DMS53 (cell line): ENCODE measurements at regions not wholly inside any gene's neighbourhood (a gene's known extent, or its start where the extent isn't known, plus 50 kb on each side); places are given as distances from the start of the nearest gene placed in this dataset.
A peak's percentile ranks its signal among the peaks of the same experiment; 100 is the strongest.
"Not testable (repeated sequence)": the region's sequence is repeated elsewhere in the genome, so short reads cannot be mapped to it uniquely, and the experiment has no call there.

Experiments used
- DNase-seq: peaks from one replicate; lab custom pipeline; 2025; lab: John Stamatoyannopoulos, UW

DNA sequence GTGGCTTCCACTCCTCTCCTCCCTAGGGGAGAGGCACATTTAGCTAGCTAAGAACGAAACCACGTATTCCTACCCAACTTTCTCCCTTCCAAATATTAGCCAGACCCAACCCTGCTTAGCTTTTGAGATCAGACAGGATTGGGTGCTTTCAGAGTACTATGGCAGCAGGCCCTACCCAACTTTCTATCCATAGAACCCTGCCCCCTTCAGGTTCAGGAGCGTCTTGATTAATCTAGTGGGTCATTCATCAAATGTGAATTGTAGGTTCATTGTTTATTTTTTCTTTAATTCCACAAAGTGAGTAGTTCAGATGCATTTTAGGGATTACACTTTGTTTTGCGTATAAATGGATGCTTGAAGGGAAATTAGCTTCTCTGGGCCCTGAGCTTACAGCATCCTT, 188.3 kb downstream of the MIB1 start:
- no peak for DNase-seq

DNA sequence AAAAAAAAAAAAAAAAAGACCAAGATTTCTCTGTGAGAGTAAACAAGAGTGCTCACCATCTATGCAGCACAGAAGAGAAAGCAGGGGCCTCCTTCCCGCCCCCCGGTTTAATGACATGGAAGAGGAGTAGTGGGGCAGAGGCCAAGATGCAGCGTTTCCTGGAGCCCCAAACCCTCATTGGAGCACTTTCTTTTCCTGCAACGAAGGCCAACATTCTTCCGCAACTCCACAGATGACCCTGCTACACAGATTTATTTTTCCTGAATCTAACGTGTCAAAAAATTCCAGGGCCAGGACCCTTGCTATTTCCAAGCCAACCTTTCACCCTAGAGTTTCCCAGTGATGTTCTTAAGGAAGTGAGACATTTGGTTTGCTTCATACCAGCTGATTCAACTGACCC, 189.6 kb downstream of the MIB1 start:
- no peak for DNase-seq

DNA sequence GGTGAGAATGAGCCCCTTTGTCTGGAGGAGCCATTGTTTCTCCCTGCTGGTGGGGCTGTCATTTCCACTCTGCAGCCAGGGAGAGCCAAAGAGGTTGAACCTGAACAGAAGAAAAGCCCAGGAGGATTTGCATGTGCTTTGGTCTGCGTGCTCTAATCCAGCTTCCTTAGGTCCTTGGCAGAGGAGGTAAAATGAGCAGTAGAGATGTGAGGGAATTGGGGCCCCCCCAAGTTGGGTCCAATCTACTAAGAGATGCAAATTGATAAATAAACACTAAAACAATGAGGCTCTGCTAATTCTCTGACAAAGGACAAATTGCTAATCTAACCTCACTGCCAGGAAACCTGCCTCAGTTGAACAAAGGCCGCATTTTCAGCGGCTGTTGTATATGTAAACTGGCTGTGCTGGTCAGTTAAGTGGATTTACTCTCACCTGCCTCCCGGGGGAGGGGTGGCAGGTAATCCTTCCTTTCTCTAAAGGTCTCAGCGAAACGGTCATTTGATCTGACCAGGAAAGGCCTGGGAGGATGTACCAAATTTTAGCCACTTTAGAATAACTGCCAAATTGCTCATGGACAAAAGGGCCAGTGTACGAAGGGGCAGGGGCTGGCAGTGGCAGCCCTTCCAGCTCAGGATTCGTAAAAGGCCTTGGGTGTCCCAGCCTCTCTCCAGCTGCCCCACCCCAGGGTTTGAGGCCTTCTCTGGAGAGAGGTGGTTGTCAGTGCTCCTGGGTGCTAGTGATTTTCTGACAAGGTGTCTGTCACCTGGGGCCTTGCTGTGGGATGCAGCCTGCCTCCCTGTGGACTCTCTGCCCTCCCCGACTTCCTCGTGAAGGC, 193.6 kb downstream of the MIB1 start:
- DNase-seq: no peak

DNA sequence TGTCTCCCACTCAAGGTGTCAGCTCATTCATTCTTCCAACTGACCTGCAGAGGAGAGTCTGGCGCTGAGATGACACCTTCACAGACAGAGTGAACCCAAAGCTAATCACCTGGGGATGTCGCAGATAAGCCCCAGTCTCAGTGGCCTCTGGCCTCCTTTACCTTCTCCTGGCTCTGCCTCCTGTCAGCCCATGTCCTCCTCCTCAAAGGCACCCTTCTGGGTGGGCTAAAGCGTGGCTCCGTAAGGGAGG, 194.1 kb downstream of the MIB1 start:
- DNase-seq: no peak

DNA sequence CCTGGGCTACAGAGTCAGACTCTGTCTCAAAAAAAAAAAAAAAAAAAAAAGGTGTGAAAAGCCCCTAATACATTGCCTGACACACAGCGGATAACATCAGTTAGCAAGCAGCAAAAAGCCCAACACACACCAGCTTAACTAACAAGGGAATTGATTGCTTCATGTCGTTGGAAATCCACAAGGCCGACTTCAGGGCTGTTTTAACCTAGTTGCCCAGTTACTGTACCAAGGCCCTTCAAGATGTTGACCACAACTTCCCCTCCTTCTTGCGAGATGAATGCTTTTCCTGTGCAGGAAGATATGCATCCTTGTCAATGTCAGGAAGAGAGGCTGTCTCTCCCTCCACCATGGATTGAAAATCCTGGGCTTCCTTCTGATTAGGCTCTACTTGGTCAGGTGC, 202.9 kb downstream of the MIB1 start:
- DNase-seq: no peak

DNA sequence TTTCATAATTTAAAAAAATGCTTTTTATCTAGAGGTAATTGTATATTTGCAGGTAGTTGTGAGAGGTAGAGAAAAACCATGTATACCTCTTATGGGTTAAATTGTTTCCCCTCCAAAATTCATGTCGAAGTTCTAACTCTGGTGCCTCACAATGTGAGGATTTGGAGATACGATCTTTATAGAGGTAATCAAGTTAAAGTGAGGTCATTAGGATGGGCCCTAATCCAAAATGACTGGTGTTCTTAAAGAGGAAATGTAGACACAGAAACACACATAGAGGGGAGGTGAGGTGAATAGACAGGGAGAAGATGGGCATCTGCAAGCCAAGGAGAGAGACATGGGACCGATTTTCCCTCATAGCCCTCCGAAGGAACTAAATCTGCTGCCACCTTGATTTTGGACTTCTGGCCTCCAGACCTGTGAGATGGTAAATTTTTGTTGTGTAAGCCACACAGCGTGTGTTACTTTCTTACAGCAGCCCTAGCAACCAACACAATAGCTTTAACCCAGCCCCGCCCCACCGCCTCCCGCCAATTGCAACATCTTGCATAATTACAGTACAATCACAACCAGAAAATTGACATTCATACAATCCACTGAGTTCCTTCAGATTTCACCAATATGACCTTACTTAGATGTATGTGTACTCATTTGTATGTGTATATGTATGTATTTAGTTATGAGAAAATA, 208.9 kb downstream of the MIB1 start:
- DNase-seq: no peak

DNA sequence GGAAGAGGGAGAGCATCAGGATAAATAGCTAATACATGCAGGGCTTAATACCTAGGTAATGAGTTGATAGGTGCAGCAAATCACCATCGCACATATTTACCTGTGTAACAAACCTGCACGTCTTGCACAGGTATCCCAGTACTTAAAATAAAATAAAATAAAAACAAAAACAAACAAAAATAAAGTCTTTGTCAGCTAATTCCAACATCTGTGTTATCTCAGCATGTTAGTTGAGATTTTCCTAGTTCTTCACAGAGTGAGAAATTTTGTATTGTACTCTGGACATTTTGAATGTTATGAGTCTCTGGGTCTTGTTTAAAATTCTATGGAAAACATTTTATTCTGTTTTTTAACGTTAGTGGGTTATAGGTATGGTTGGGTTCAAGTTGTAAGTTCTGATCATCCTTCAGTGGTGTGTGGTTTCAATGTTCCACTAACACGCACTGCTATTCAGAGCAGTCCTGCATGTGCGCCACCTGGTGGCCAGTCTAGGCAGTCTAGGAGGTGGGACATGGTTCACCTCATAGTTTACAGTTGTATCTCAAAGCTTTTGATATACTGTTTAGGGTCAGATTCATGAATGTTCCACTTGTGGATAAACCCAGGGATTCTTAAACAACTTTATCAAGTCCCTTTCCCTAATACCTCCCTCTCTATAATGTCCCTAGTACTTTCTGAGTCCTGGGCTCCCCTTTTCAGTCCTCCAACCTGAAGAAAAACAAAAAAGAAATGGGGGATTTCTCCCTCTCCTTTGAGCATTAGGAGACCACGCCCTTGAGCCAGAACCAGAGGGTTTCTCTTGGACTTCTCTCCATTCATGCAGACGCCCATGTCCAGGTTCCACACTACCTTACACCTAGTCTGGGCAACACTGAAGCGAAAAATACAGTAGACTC, 213.4 kb upstream of the GATA6 start:
- peak; percentile 76 for DNase-seq

DNA sequence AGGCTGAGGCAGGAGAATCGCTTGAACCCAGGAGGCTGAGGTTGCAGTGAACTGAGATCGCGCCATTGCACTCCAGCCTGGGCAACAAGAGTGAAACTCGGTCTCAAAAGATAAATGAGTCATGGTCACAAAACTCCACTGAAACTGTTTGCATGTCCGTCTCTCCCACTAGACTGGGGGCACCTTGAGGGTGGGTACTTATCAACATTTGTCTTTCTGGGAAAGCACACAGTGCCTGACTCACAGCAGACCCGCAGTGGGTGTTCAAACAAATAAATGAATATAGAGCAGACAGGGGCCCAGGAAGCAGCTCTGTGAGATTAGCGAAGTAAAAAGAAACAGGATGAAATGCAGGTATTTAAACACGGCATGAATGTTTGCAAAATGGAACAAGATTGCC, 211.1 kb upstream of the GATA6 start:
- no peak for DNase-seq

DNA sequence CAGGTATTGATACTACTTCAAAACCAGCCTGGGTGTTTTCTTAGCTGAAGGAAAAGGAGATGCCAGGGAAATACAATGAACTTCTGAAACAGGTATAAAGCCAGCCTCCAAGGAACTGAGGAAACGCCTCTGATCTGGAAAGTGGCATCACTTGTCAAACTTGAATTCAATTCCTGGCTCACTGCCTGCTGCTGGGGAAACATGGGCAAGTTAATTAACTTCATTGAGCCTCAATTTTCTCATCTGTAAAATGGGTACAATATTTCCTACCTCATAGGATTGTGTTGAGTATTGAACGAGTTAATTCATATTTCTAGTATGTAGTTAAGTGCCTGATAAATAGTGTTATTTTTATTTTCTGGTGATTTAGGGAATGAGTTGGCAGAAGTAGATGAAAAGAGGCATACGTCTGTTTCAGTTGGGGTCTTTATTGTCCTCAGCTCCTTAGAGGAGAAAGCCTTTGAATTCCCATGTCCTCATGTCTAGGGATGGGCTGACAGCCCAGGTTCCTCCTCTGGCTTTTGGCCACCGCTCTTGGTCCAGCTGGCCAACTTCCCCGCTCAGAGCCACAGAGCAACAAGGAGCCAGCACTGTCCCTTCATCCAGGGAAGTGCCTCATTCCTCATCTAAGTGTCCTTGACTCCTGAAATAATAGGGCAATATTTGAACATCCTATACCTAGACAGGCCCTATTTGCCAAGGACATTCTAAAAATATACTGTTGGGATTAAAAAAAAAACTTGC, 210.5 kb upstream of the GATA6 start:
- no peak for DNase-seq

DNA sequence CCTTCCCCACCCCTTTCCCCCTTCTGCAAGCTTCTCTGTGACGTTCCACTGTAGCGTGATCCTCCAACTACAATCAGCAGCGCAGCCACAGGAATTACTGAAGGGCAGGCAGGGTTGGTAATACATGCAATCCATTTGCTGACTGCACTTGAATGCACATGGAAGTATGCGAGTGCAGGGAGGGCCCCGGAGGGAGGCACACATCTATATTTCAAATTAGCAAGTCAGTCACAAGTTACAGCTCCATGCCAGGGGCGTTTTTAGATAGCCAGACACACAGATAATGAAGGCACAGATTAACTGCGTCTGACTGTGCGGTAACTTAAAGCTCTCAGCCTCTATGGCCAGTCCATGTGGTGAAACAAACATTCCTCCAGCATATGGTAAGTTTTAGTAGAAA, 209.2 kb upstream of the GATA6 start:
- no peak for DNase-seq

DNA sequence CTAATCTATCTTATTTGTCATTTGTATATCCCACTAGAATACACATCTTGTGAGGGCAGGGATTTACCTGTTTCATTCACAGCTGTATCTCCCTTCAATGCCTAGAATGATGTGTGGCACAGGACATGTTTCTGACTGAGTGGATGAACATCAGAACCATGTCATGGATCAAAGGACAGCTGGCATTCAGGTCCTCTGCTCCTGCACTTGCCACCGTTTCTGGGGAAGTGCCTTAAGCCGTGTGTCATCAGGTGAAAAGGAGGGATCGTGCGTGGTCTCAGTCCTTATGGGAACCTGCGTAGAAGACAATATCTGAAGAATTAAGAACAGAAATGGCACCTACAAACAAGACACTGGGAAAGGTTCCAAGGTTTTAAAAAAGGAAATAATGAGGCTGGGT, 206.1 kb upstream of the GATA6 start:
- no peak for DNase-seq

DNA sequence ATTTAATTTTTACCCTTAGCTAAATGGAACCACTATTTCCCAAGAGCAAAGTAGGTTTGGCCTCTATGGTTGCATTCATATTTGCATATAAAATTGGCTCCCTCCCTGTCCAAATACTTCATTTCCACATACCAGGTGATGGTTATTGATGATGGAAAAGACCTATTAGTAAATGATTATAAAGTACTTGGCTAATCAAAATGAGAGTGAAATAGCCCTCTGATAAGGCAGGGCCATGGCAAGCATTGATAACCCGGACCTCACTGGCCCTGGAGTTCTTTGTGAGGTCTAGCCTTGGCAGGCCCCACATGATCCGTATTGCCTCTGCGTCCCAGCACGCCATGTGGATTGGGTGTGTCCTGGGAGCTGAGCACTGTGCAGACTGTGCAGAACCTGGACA, 201.1 kb upstream of the GATA6 start:
- no peak for DNase-seq

DNA sequence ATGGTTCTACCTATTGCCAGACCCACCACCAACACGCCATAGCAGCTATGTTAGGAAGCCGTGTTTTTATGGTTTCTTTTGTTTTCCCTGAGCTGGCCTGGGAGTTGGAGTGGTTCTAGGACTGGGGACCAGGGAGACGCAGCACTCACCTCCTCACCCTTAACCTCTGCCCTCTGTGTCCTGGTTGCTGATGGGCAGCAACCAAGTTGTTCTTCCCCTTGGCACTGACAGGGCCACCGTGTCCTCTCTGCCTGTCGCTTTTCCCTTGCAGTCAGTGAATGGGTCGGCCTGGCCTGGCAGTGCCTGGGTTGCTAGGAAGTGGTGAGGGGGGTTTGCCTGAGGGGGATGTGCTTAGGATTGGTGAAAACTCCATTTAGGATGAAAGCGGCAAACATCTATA, 197.1 kb upstream of the GATA6 start:
- no peak for DNase-seq

DNA sequence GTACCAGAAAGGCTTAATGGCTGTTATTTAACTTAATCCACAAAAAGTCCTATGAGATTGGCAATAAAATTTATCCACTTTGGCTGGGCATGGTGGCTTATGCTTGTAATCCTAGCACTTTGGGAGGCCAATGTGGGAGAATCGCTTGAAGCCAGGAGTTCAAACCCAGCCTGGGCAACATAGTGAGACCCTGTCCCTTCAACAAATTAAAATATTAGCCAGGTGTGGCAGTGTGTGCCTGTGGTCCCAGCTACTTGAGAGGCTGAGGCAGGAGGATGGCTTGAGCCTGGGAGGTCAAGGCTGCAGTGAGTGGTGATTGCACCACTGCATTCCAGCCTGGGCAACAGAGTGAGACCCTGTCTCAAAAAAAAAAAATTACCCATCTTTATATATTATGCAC, 193.4 kb upstream of the GATA6 start:
- DNase-seq: not testable (repeated sequence)

DNA sequence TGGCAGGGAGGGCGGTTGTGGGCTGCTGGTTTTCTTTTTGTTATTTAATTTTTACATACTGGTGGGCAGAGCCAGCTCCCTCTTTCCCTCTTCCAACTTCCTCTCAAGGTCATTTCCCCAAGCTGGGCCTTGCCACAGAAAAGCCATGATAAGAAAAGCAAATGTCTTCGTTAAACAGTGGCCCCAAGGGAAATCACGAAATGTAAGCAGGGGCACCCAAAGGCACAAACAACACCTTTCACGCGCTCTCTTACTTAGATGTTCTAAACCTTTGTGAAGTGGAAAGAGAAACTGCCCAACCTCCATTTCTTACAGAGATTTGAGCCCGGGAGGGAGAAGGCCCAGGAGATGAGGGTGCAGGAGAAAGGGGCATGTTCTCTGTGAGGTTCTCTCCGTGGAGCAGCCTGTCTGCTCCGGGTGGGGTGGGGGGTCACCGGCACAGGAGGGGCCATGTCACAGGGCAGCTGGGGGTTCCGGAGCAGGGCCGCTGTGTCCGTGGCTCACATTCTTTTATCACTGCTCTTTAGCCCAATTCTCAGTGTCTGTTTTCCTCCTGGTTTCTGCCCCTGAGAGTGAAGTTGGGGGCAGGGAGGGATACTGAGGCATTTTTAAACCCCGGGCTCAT, 190.7 kb upstream of the GATA6 start:
- DNase-seq: no peak

DNA sequence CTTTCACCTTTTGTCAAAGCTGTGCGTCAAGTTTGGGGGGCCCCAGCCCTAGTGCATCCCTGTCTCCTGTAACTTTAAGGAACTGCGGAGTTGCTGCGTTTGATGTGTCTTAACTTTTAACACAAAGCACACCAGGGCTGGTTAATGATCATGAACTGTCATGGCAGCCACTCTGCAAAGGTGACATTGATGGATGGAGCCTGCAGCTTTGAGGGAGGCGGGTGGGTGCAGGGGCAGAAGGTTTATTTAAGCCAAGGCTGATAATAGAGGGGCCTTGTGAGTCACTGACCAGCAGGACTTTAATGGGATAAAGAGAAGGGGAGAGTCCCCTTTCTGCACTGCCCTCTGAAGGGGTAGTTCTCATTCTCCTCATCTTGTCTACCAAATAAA, 190.2 kb upstream of the GATA6 start:
- DNase-seq: no peak

DNA sequence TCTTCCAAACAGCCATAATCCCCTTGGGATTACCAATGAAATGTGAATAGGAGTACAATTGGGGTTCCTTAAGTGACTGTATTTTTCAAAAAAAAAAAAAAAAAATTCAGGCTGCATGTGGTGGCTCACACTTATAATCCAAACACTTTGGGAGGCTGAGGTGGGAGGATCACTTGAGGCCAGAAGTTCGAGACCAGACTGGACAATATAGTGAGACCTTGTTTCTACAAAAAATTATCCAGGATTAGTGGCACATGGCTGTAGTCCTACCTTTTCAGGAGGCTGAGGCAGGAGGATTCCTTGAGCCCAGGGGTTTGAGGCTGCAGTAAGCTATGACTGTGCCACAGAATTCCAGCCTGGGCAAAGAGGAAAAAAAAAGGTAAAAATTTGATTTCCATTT, 189.6 kb upstream of the GATA6 start:
- no peak for DNase-seq

DNA sequence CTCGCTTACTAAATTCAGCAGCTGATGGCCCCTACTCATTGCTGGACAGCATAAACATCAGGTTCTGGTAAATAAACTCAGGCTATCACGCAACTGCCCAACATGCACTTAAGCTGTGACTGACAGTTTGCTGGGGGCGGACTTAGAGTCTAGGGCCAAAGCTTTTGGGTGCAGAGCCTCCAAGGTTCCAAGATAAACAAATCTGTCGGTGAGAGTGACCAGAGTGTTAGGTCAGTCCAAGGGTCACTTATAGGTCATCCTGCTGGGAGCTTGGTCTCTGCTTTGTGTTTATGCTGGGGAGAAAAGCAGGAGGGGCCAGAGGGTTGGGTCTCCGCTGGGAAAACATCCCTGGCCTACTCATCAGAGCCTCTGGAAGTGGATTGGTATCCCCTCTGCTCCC, 188.6 kb upstream of the GATA6 start:
- no peak for DNase-seq

DNA sequence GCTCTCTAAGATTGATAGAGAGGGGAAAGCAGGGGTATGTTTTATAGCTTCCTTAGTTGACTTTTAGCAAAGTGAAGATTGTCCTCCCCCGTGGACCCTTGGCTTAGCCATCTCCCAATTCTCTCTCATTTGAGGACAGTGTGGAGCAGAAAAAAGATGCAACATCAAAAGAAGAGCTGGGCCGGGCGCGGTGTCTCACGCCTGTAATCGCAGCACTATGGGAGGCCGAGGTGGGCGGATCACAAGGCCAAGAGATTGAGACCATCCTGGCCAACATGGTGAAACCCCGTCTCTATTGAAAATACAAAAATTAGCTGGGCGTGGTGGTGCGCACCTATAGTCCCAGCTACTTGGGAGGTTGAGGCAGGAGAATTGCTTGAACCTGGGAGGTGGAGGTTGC, 187.9 kb upstream of the GATA6 start:
- not testable (repeated sequence) for DNase-seq

DNA sequence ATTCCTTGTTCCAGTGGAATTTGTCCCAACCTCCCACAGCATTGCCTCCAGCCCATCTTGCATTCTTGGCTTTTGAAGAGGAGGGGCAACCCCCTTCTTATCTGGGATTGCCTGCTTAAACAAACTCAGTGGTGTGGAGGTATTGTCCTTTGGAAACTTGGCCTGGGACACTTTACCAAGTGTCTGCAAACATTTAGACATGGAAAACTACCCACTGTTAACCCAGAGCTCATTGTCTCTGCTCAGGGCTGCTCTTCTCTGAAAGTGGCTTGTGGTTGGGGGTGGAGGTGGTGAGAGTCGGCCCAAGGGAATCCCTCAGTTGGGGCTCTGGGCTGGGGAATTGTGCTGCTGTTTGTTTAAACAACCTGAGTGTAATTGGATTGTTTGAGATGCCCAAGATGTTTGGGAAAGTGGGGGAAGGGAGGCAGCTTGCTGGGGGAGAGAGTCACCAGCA, 178.3 kb upstream of the GATA6 start:
- no peak for DNase-seq

DNA sequence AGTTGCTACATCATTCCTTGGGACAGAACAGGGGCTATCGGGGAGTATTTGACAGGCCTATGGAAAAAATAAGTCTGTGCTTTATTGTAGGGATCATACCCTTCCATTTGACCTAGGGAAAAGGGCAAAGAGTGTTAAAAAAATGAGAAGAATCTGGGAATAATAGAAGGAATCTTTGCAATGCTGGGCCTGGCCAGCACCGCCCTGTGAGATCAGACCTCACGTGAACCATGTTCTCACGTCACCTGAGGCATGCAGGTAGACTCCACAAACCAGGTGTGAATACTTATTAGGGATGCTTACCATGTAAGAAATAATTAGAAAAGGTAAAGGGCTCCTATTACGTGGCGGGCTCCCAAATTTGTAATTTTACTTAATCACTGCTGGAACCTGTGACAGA, 177.5 kb upstream of the GATA6 start:
- no peak for DNase-seq

DNA sequence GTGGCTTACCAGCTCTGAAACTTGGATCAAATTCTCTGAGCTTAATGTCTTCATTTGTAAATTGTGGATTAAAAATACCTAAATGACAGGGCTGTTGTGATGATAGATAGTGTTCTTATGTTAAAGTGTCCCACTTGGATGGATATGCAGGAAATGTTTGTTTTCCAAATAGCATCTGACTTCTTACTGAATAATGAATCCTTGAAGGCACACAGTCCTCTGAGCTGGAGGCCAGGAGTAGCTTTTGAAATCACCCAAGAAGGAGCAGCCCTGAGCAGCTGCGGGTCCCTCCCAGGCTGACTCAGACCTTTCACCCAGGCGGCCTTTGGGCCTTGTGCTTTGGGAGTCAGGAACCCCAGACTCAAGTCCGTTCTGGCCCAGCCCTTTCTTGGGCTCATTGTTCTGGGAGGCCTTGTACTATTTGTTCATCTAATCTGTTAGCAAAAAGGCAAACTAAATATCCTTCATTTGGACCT, 173.0 kb upstream of the GATA6 start:
- no peak for DNase-seq
